ENCODE measurements at regions not wholly inside any gene's neighbourhood (a gene's known extent, or its start where the extent isn't known, plus 50 kb on each side); places are given as distances from the start of the nearest gene placed in this dataset.

GRCh38 chr5:9715891-9716335, 85.8 kb upstream of the TAS2R1 start:
- peak in 1 of 2 donors; percentile 50 for DNase-seq (ENCODE audit: low read depth in 1 of 2, low spot score in 1 of 2)
- Histone ChIP-seq H3K27ac (no peak overlapping the region), H3K27me3 (no peaks in the 10 kb centered on the region), H3K4me3 (no peak overlapping the region), H3K4me1 (ENCODE audit: low read depth) (no peaks in the 10 kb centered on the region), H3K36me3 (no peaks in the 10 kb centered on the region), H3K9me3 (ENCODE audit: low read depth) (no peaks in the 10 kb centered on the region)
- no peak for TF ChIP-seq CTCF (IDR thresholded peaks at IDR 0.05; ENCODE audit: low read depth, low read length)

- no peak for DNase-seq (ENCODE audit: low read depth in 1 of 2, low spot score in 1 of 2)
- no peaks in the 10 kb centered on the region for H3K27me3 ChIP-seq
- no peak for TF ChIP-seq CTCF (IDR thresholded peaks at IDR 0.05; ENCODE audit: low read depth, low read length)
- H3K4me1 ChIP-seq (ENCODE audit: low read depth) = no peaks in the 10 kb centered on the region
- H3K27ac ChIP-seq = no peak overlapping the region
- H3K36me3 ChIP-seq = no peaks in the 10 kb centered on the region
- H3K9me3 ChIP-seq (ENCODE audit: low read depth) = no peaks in the 10 kb centered on the region
- no peak overlapping the region for H3K4me3 ChIP-seq
These were observed 83.9 kb upstream of the TAS2R1 start for GRCh38 chr5:9713959-9714586.

- no peak overlapping the region for H3K4me3 ChIP-seq
- no peaks in the 10 kb centered on the region for H3K4me1 ChIP-seq (ENCODE audit: low read depth)
- H3K27ac ChIP-seq = no peak overlapping the region
- H3K36me3 ChIP-seq = no peaks in the 10 kb centered on the region
- TF ChIP-seq CTCF (IDR thresholded peaks at IDR 0.05; ENCODE audit: low read depth, low read length) = no peak
- no peaks in the 10 kb centered on the region for H3K9me3 ChIP-seq (ENCODE audit: low read depth)
- H3K27me3 ChIP-seq = no peaks in the 10 kb centered on the region
- DNase-seq (ENCODE audit: low read depth in 1 of 2, low spot score in 1 of 2) = no peak
These were observed 83.2 kb upstream of the TAS2R1 start for GRCh38 chr5:9713356-9713755.

GRCh38 chr5:9712911-9713310, 82.8 kb upstream of the TAS2R1 start:
- TF ChIP-seq CTCF (IDR thresholded peaks at IDR 0.05; ENCODE audit: low read depth, low read length) = no peak
- Histone ChIP-seq H3K4me3 (no peak overlapping the region), H3K36me3 (no peaks in the 10 kb centered on the region), H3K4me1 (ENCODE audit: low read depth) (no peaks in the 10 kb centered on the region), H3K27me3 (no peaks in the 10 kb centered on the region), H3K9me3 (ENCODE audit: low read depth) (no peaks in the 10 kb centered on the region), H3K27ac (no peak overlapping the region)
- DNase-seq (ENCODE audit: low read depth in 1 of 2, low spot score in 1 of 2) = no peak

- Histone ChIP-seq H3K4me1 (ENCODE audit: low read depth) (no peaks in the 10 kb centered on the region), H3K36me3 (no peaks in the 10 kb centered on the region), H3K27me3 (no peaks in the 10 kb centered on the region), H3K9me3 (ENCODE audit: low read depth) (no peaks in the 10 kb centered on the region), H3K27ac (no peak overlapping the region), H3K4me3 (no peak overlapping the region)
- TF ChIP-seq CTCF (IDR thresholded peaks at IDR 0.05; ENCODE audit: low read depth, low read length) = no peak
- no peak for DNase-seq (ENCODE audit: low read depth in 1 of 2, low spot score in 1 of 2)
These were observed 82.4 kb upstream of the TAS2R1 start for GRCh38 chr5:9712506-9712905.

Measured in cardiac muscle cell (in vitro differentiated cells and primary cell).